ENCODE measurements at regions not wholly inside any gene's neighbourhood (a gene's known extent, or its start where the extent isn't known, plus 50 kb on each side); places are given as distances from the start of the nearest gene placed in this dataset.

- TF ChIP-seq ZFX (IDR thresholded peaks at IDR 0.05; ENCODE audit: borderline replicate concordance): no peak
- TF ChIP-seq CTCF (IDR thresholded peaks at IDR 0.05): no peak
- no peak overlapping the region for H3K27ac ChIP-seq
Observed at GRCh38 chr11:79720115-79720514, 279.3 kb upstream of the TENM4 start.

- no peak overlapping the region for H3K27ac ChIP-seq
- TF ChIP-seq ZFX (IDR thresholded peaks at IDR 0.05; ENCODE audit: borderline replicate concordance): no peak
- TF ChIP-seq CTCF (IDR thresholded peaks at IDR 0.05): peak; percentile 79
Observed at GRCh38 chr11:79708319-79708932, 267.6 kb upstream of the TENM4 start.

GRCh38 chr11:79705648-79706047 lies 264.8 kb upstream of the TENM4 start:
- TF ChIP-seq ZFX (IDR thresholded peaks at IDR 0.05; ENCODE audit: borderline replicate concordance) (no peak), CTCF (IDR thresholded peaks at IDR 0.05) (no peak)

GRCh38 chr11:79702303-79702702 lies 261.5 kb upstream of the TENM4 start:
- no peak overlapping the region for H3K27ac ChIP-seq
- no peak for TF ChIP-seq ZFX (IDR thresholded peaks at IDR 0.05; ENCODE audit: borderline replicate concordance)
- no peak for TF ChIP-seq CTCF (IDR thresholded peaks at IDR 0.05)

More at GRCh38 chr11:79705648-79706047, 264.8 kb upstream of the TENM4 start:
- H3K27ac ChIP-seq: no peak overlapping the region

GRCh38 chr11:79699246-79699645 lies 258.4 kb upstream of the TENM4 start:
- TF ChIP-seq CTCF (IDR thresholded peaks at IDR 0.05) (no peak), ZFX (IDR thresholded peaks at IDR 0.05; ENCODE audit: borderline replicate concordance) (no peak)

GRCh38 chr11:79697905-79698304 lies 257.1 kb upstream of the TENM4 start:
- no peak overlapping the region for H3K27ac ChIP-seq
- TF ChIP-seq CTCF (IDR thresholded peaks at IDR 0.05) (no peak), ZFX (IDR thresholded peaks at IDR 0.05; ENCODE audit: borderline replicate concordance) (no peak)

More at GRCh38 chr11:79699246-79699645, 258.4 kb upstream of the TENM4 start:
- H3K27ac ChIP-seq: no peak overlapping the region

- TF ChIP-seq ZFX (IDR thresholded peaks at IDR 0.05; ENCODE audit: borderline replicate concordance) (no peak), CTCF (IDR thresholded peaks at IDR 0.05) (no peak)
- H3K27ac ChIP-seq: no peak overlapping the region
Observed at GRCh38 chr11:79694368-79694767, 253.5 kb upstream of the TENM4 start.
